DOHH2 (cell line): ENCODE measurements at regions not wholly inside any gene's neighbourhood (a gene's known extent, or its start where the extent isn't known, plus 50 kb on each side); places are given as distances from the start of the nearest gene placed in this dataset.
"Not testable (repeated sequence)": the region's sequence is repeated elsewhere in the genome, so short reads cannot be mapped to it uniquely, and the experiment has no call there.

Experiments
- H3F3A ChIP-seq: fragments of 200-600 bp; sonication (generic), shearing (Covaris generic); 2 replicates; pipeline ENCODE4 v1.6.0; 2016; ENCODE audit warnings: antibody characterized with exemption, mild to moderate bottlenecking; ENCODE audit not compliant: control insufficient read depth, insufficient read depth
- H3K27ac ChIP-seq: fragments of 200-600 bp; sonication (generic); 2 replicates; pipeline ENCODE4 v1.5.1; 2014; ENCODE audit warnings: low read depth, mild to moderate bottlenecking, low read length, moderate library complexity
- H3K27me3 ChIP-seq: fragments of 200-600 bp; sonication (generic); 2 replicates; pipeline ENCODE4 v1.6.1; 2014; ENCODE audit warnings: mild to moderate bottlenecking, low read length, mixed read lengths; ENCODE audit not compliant: control insufficient read depth
- H3K36me3 ChIP-seq: fragments of 200-600 bp; sonication (generic); 2 replicates; pipeline ENCODE4 v1.6.1; 2014; ENCODE audit warnings: mild to moderate bottlenecking, low read length, moderate library complexity, mixed read lengths; ENCODE audit not compliant: control insufficient read depth
- H3K4me1 ChIP-seq: fragments of 200-600 bp; sonication (generic); 2 replicates; pipeline ENCODE4 v1.6.1; 2014; ENCODE audit warnings: mild to moderate bottlenecking, low read length, mixed read lengths; ENCODE audit not compliant: control insufficient read depth
- H3K4me2 ChIP-seq: fragments of 200-600 bp; sonication (generic); 2 replicates; pipeline ENCODE4 v1.6.0; 2014; ENCODE audit warnings: mild to moderate bottlenecking, low read length, moderate library complexity
- H3K4me3 ChIP-seq: fragments of 200-600 bp; sonication (generic); 2 replicates; pipeline ENCODE4 v1.5.1; 2014; ENCODE audit warnings: mild to moderate bottlenecking, low read length, mixed read lengths
- H3K79me2 ChIP-seq: fragments of 200-600 bp; sonication (generic); 2 replicates; pipeline ENCODE4 v1.6.1; 2014; ENCODE audit warnings: mild to moderate bottlenecking, low read length, mixed read lengths; ENCODE audit not compliant: control insufficient read depth
- H3K9me2 ChIP-seq: fragments of 200-600 bp; sonication (generic); replicated peaks from 2 replicates; pipeline ENCODE4 v1.6.1; 2014; ENCODE audit warnings: mild to moderate bottlenecking, low read length, mixed read lengths; ENCODE audit not compliant: control insufficient read depth
- H3K9me3 ChIP-seq: fragments of 200-600 bp; sonication (generic); 2 replicates; pipeline ENCODE4 v1.6.1; 2014; ENCODE audit warnings: antibody characterized with exemption, low read length, mixed read lengths; ENCODE audit not compliant: control insufficient read depth, insufficient read depth
- H4K20me1 ChIP-seq: fragments of 200-600 bp; sonication (generic); 2 replicates; pipeline ENCODE4 v1.6.0; 2014; ENCODE audit warnings: low read depth, mild to moderate bottlenecking, antibody characterized with exemption, low read length, moderate library complexity; ENCODE audit not compliant: control insufficient read depth, insufficient read depth
- EZH2phosphoT487 ChIP-seq: fragments of 200-600 bp; sonication (generic); IDR thresholded peaks from 2 replicates; pipeline ENCODE4 v1.6.1; 2017; ENCODE audit warnings: borderline replicate concordance, mild to moderate bottlenecking, antibody characterized with exemption, low read length, moderate library complexity, mixed read lengths
- TF ChIP-seq, protein P1 (sequence below): fragments of 200-600 bp; sonication (generic); IDR thresholded peaks from one replicate; pipeline ENCODE4 v1.5.1; 2014; ENCODE audit warnings: antibody characterized with exemption, mild to moderate bottlenecking, low read depth, low read length; ENCODE audit not compliant: poor library complexity, severe bottlenecking

DNA sequence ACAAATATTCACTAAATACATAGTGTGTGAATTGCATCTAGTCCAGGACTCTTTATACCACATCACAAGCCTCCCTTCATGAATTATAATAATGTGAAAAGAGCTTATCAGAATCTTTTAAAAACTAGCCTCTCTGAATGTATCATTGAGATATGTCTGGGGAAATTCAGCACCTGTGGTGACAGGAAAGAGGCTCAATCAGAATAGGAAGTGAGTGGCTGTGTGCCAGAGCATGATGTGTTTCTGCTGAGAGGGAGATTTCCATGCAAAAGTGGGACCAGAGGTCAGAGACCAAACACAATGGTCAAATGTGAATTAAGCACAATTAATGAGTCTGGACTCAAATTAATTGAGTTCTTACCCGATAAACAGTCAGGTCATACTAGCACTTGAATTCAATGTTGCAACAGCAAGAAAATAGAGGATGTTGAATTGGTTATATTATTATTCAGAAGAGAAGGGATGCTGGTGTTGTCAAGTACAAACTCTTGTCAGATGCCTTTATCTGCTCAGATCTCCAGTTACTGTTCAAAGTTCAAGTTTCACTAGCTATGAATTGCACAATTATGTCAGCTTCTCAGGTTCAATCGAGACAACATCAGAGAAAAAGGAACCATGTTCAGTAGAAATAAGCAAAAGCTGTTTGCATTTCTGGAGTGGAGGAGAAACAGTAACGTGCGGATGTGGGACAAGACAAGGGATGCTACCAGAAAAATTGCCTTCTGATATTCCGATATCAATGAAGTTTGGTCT is 226.2 kb downstream of the ZNF326 start:
- no peaks in the 10 kb centered on the region for H3K9me2 ChIP-seq
- no peak overlapping the region for H3K27ac ChIP-seq
- H3K4me1 ChIP-seq: no peaks in the 10 kb centered on the region
- no peaks in the 10 kb centered on the region for H3F3A ChIP-seq
- no peak overlapping the region for H3K4me3 ChIP-seq
- H3K9me3 ChIP-seq: no peaks in the 10 kb centered on the region
- H3K79me2 ChIP-seq: no peaks in the 10 kb centered on the region
- no peak overlapping the region for H3K4me2 ChIP-seq
- no peaks in the 10 kb centered on the region for H3K27me3 ChIP-seq
- no peaks in the 10 kb centered on the region for H4K20me1 ChIP-seq
- no peaks in the 10 kb centered on the region for H3K36me3 ChIP-seq
- TF ChIP-seq EZH2phosphoT487: no peak
- TF ChIP-seq, protein P1, sequence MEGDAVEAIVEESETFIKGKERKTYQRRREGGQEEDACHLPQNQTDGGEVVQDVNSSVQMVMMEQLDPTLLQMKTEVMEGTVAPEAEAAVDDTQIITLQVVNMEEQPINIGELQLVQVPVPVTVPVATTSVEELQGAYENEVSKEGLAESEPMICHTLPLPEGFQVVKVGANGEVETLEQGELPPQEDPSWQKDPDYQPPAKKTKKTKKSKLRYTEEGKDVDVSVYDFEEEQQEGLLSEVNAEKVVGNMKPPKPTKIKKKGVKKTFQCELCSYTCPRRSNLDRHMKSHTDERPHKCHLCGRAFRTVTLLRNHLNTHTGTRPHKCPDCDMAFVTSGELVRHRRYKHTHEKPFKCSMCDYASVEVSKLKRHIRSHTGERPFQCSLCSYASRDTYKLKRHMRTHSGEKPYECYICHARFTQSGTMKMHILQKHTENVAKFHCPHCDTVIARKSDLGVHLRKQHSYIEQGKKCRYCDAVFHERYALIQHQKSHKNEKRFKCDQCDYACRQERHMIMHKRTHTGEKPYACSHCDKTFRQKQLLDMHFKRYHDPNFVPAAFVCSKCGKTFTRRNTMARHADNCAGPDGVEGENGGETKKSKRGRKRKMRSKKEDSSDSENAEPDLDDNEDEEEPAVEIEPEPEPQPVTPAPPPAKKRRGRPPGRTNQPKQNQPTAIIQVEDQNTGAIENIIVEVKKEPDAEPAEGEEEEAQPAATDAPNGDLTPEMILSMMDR: no peak

DNA sequence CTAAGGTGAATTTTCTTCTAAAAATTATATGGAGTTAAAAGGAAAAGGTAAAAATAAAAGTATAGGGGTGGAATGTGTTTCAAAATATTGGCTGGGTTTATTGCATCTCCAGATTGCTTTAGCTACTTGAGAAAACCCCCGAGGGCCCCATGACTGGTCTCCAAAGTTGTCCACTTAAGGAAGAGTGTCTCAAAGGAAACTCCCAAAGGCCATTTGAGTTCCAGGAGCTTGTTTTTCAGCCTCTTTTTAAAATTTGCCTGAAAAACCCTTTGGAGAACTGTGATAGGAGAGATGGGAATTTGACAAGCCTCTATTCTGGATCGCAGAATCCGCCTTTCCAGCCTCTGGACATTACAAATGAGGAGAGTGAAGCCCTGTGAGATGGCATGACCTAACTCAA is 225.6 kb downstream of the ZNF326 start:
- no peaks in the 10 kb centered on the region for H3K27me3 ChIP-seq
- H3K79me2 ChIP-seq: no peaks in the 10 kb centered on the region
- H3F3A ChIP-seq: no peaks in the 10 kb centered on the region
- H3K4me3 ChIP-seq: no peak overlapping the region
- no peaks in the 10 kb centered on the region for H3K36me3 ChIP-seq
- no peak for TF ChIP-seq EZH2phosphoT487
- TF ChIP-seq, protein P1: no peak
- H3K9me3 ChIP-seq: no peaks in the 10 kb centered on the region
- no peak overlapping the region for H3K4me2 ChIP-seq
- H3K4me1 ChIP-seq: no peaks in the 10 kb centered on the region
- no peak overlapping the region for H3K27ac ChIP-seq
- H3K9me2 ChIP-seq: no peaks in the 10 kb centered on the region
- no peaks in the 10 kb centered on the region for H4K20me1 ChIP-seq

DNA sequence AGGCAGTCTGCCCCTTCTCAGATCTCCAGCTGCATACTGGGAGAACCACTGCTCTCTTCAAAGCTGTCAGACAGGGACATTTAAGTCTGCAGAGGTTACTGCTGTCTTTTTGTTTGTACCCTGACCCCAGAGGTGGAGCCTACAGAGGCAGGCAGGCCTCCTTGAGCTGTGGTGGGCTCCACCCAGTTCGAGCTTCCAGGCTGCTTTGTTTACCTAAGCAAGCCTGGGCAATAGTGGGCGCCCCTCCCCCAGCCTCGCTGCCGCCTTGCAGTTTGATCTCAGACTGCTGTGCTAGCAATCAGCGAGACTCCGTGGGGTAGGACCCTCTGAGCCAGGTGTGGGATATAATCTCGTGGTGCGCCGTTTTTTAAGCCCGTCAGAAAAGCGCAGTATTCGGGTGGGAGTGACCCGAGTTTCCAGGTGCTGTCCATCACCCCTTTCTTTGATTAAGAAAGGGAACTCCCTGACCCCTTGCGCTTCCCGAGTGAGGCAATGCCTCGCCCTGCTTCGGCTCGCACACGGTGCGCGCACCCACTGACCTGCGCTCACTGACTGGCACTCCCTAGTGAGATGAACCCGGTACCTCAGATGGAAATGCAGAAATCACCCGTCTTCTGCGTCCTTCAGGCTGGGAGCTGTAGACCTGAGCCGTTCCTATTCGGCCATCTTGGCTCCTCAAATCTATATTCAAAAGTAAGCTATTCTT is 224.4 kb downstream of the ZNF326 start:
- H3F3A ChIP-seq, H3K27me3 ChIP-seq, H3K4me2 ChIP-seq, H3K27ac ChIP-seq, H3K9me2 ChIP-seq, H4K20me1 ChIP-seq, H3K4me1 ChIP-seq, H3K79me2 ChIP-seq, H3K4me3 ChIP-seq, H3K9me3 ChIP-seq, H3K36me3 ChIP-seq: not testable (repeated sequence)

DNA sequence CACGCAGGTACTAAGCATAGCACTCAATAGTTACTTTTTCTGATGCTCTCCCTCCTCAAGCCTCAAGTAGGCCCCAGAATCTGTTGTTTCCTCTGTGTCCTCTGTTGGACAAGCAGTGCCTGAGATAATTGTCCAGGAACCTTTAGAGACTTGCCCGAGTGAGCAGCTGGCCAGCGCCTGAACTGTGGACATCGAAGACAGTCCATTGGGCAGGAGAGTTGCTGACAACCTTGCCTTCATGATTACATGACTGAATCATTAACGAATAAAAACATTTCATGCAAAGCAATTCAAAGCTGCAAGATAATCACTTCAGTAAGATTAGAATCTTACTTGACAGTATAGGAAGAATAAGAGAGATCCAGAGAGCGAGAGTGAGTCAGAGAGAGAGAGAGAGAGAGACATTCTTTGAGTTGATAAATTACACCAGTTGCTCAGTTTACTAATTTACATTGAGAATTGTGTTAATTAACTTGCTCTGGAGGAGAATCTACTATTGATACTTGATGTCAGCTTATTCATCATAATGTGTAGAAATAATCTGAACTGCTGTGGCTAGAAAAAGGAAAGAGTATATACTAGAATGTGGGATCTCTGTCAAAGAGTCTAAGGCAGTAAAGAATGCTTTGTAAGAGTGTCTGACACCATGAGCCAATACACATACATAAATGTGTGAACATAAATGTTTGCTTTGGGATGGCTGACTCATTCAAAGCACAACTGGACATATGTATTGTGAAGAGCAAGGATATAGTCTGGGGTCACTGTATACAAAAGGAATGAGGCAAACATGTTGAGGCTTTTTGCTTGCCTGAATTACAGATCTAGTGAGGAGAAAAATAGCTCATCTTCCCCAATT is 216.0 kb downstream of the ZNF326 start:
- Histone ChIP-seq H3K79me2 (no peaks in the 10 kb centered on the region), H4K20me1 (no peaks in the 10 kb centered on the region), H3K27me3 (no peaks in the 10 kb centered on the region), H3K27ac (no peak overlapping the region), H3K4me3 (no peak overlapping the region), H3K4me1 (no peaks in the 10 kb centered on the region), H3K9me2 (no peaks in the 10 kb centered on the region), H3F3A (no peaks in the 10 kb centered on the region), H3K4me2 (no peak overlapping the region), H3K36me3 (no peaks in the 10 kb centered on the region), H3K9me3 (no peaks in the 10 kb centered on the region)
- TF ChIP-seq EZH2phosphoT487: no peak
- TF ChIP-seq, protein P1: no peak
